ENCODE measurements at regions not wholly inside any gene's neighbourhood (a gene's known extent, or its start where the extent isn't known, plus 50 kb on each side); places are given as distances from the start of the nearest gene placed in this dataset.

DNA sequence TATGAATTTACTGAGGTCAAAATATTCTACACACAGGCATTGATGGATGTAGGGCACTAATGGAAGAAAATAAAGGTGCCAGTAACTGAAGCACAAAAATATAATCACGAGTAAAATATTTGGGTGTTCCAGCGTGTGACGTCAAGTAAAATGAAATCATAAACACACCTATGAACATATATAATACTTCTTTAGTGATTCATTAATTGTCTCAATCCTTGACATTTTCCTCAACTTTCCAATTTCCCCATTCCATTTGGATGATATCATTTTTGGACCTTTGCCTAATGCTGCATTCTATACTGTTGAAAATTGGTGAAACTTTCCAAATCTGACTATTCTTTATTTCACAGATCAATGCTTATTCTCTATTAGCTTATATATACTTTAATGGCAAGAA, 649.3 kb downstream of the GALC start:
- no peaks in the 10 kb centered on the region for H3K27me3 ChIP-seq (ENCODE audit: control insufficient read depth in 2 of 2, insufficient read depth in 1 of 2, low read length in 1 of 2)
- no peaks in the 10 kb centered on the region for H3K36me3 ChIP-seq (ENCODE audit: control insufficient read depth in 2 of 2, insufficient read depth in 2 of 2, low read length in 1 of 2)
- H3K9me3 ChIP-seq (ENCODE audit: control insufficient read depth in 2 of 2, insufficient read depth in 1 of 2, low read length in 1 of 2), result no peaks in the 10 kb centered on the region
- H3K4me1 ChIP-seq (ENCODE audit: control insufficient read depth in 2 of 2, insufficient read depth in 2 of 2, low read length in 2 of 2), result no peaks in the 10 kb centered on the region
- no peak overlapping the region for H3K27ac ChIP-seq (ENCODE audit: low read depth in 1 of 2, low read length in 1 of 2)
- no peak for DNase-seq (ENCODE audit: low read depth in 6 of 9, low spot score in 9 of 9)
- no peak overlapping the region for H3K4me3 ChIP-seq (ENCODE audit: low read length in 2 of 2)
- 78% methylated on average over 3 of the region's 3 CpGs for WGBS

DNA sequence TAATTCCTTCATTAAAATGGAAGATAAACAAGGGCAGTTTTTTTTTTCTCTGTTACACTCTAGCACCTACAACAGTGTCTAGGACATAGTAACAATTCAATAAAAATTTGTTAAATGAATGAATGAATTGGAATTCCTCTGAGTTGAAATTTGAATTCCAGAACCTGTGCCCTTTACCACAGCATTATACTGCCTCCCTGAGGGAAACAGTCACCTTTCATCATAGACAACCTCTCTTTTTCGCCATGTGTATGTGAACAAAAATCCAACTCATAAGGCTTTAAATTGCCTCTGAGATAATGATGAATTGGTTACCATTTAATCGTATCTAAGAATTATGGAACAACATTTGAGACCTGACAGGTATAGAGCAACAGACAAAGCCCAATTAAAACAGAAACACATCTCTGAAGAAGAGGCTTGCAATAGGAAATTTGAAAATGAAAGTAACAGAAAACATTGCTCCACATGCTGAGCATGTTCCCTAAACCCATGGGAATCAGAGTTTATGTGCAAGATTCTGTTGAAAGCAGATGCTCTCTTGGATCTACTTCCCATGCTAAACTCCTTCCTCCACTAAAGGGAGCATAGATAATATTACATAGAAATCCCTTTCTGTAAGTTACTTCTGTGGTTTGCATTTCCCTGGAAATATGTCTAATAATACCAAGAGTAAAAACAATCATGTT, 657.8 kb downstream of the GALC start:
- Histone ChIP-seq H3K4me1 (ENCODE audit: control insufficient read depth in 2 of 2, insufficient read depth in 2 of 2, low read length in 2 of 2) (no peaks in the 10 kb centered on the region), H3K9me3 (ENCODE audit: control insufficient read depth in 2 of 2, insufficient read depth in 1 of 2, low read length in 1 of 2) (no peaks in the 10 kb centered on the region), H3K27me3 (ENCODE audit: control insufficient read depth in 2 of 2, insufficient read depth in 1 of 2, low read length in 1 of 2) (no peaks in the 10 kb centered on the region), H3K4me3 (ENCODE audit: low read length in 2 of 2) (no peak overlapping the region), H3K27ac (ENCODE audit: low read depth in 1 of 2, low read length in 1 of 2) (no peak overlapping the region), H3K36me3 (ENCODE audit: control insufficient read depth in 2 of 2, insufficient read depth in 2 of 2, low read length in 1 of 2) (no peaks in the 10 kb centered on the region)
- 90% methylated on average over 2 of the region's 2 CpGs for WGBS
- DNase-seq (ENCODE audit: low read depth in 6 of 9, low spot score in 9 of 9), result no peak

DNA sequence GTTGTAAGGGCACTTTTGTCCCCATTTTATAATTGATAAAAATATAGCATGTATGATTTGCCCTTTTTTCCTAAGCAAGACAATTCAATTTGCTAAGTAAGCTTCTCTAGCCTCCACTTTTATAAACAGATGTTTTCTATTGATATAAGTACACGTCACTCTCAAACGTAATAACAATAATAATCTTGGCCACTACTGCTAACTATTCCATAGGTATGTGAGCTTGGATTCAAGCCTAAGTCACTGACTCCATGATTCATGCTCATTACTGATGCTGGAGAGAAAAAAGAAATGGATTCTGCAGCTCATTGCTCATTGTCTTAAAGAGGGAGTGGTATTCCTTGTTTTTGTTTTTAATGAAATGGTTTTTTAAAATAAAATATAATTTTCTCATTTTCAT, 661.0 kb downstream of the GALC start:
- H3K36me3 ChIP-seq (ENCODE audit: control insufficient read depth in 2 of 2, insufficient read depth in 2 of 2, low read length in 1 of 2), result no peaks in the 10 kb centered on the region
- 89% methylated on average over 2 of the region's 2 CpGs for WGBS
- no peak overlapping the region for H3K4me3 ChIP-seq (ENCODE audit: low read length in 2 of 2)
- no peaks in the 10 kb centered on the region for H3K9me3 ChIP-seq (ENCODE audit: control insufficient read depth in 2 of 2, insufficient read depth in 1 of 2, low read length in 1 of 2)
- DNase-seq (ENCODE audit: low read depth in 6 of 9, low spot score in 9 of 9), result no peak
- no peaks in the 10 kb centered on the region for H3K27me3 ChIP-seq (ENCODE audit: control insufficient read depth in 2 of 2, insufficient read depth in 1 of 2, low read length in 1 of 2)
- H3K27ac ChIP-seq (ENCODE audit: low read depth in 1 of 2, low read length in 1 of 2), result no peak overlapping the region
- no peaks in the 10 kb centered on the region for H3K4me1 ChIP-seq (ENCODE audit: control insufficient read depth in 2 of 2, insufficient read depth in 2 of 2, low read length in 2 of 2)

DNA sequence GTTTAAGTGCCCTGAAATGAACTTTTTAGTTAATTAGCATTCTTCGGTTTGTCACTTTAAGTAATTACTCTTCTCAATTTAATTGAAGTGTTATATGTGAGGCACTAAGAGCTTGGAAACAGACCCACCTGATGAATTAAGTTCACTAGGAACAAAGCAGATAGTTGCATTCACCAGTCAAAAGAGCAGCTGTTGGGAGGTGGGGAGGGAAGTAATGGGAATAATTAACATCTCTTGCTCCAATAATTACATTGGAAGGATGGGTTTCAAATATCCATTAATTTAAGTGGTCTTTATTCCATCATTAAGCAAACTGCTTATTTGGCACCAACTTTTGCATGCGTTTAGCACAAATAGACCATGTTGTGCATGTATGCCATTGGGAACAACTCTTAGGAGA, 667.2 kb downstream of the GALC start:
- Histone ChIP-seq H3K4me3 (ENCODE audit: low read length in 2 of 2) (no peak overlapping the region), H3K9me3 (ENCODE audit: control insufficient read depth in 2 of 2, insufficient read depth in 1 of 2, low read length in 1 of 2) (no peaks in the 10 kb centered on the region), H3K27me3 (ENCODE audit: control insufficient read depth in 2 of 2, insufficient read depth in 1 of 2, low read length in 1 of 2) (no peaks in the 10 kb centered on the region), H3K36me3 (ENCODE audit: control insufficient read depth in 2 of 2, insufficient read depth in 2 of 2, low read length in 1 of 2) (no peaks in the 10 kb centered on the region), H3K27ac (ENCODE audit: low read depth in 1 of 2, low read length in 1 of 2) (no peak overlapping the region), H3K4me1 (ENCODE audit: control insufficient read depth in 2 of 2, insufficient read depth in 2 of 2, low read length in 2 of 2) (no peaks in the 10 kb centered on the region)
- 95% methylated on average over 2 of the region's 2 CpGs for WGBS
- DNase-seq (ENCODE audit: low read depth in 6 of 9, low spot score in 9 of 9), result no peak

DNA sequence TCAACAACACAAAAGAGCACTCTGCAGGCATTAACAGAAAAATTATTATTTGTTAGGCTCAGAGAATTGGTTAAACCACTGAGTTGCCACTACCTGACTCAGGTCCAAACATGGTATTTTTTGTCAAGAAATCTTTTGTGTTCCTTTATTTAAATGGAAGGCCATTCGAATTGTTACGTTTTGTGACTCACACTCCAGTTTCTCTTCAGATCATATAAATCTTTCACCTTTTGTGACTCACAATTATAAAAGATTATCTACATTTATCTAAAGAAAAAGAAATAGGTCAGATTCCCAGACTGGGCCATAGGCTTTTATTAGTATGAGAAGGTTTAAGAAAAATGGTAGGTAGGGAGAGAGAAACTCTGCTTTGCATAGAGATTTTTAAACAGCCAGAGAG, 669.8 kb downstream of the GALC start:
- Histone ChIP-seq H3K9me3 (ENCODE audit: control insufficient read depth in 2 of 2, insufficient read depth in 1 of 2, low read length in 1 of 2) (no peaks in the 10 kb centered on the region), H3K4me3 (ENCODE audit: low read length in 2 of 2) (no peak overlapping the region), H3K27me3 (ENCODE audit: control insufficient read depth in 2 of 2, insufficient read depth in 1 of 2, low read length in 1 of 2) (no peaks in the 10 kb centered on the region), H3K36me3 (ENCODE audit: control insufficient read depth in 2 of 2, insufficient read depth in 2 of 2, low read length in 1 of 2) (no peaks in the 10 kb centered on the region), H3K27ac (ENCODE audit: low read depth in 1 of 2, low read length in 1 of 2) (no peak overlapping the region), H3K4me1 (ENCODE audit: control insufficient read depth in 2 of 2, insufficient read depth in 2 of 2, low read length in 2 of 2) (no peaks in the 10 kb centered on the region)
- WGBS, result 96% methylated on average over 2 of the region's 2 CpGs
- DNase-seq (ENCODE audit: low read depth in 6 of 9, low spot score in 9 of 9), result no peak

DNA sequence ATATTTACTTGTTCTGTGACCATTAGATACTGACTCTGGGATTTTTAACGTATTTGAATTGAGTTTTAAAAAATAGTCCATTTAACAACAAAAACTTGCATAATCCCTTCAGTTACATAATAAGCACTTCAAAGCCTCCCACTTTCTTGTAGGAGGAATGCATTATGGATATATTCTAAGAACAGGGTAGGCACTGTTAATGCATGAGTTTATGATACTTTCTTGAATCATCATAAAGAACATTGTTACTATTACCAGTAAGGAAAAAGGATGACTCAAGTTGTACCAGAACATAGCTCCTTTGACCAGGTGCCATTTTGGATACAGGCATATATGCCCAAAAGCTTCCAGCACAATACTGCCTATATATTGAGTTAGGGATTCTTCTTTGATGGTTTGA, 671.4 kb downstream of the GALC start:
- H3K27me3 ChIP-seq (ENCODE audit: control insufficient read depth in 2 of 2, insufficient read depth in 1 of 2, low read length in 1 of 2), result no peaks in the 10 kb centered on the region
- no peak overlapping the region for H3K27ac ChIP-seq (ENCODE audit: low read depth in 1 of 2, low read length in 1 of 2)
- no peaks in the 10 kb centered on the region for H3K4me1 ChIP-seq (ENCODE audit: control insufficient read depth in 2 of 2, insufficient read depth in 2 of 2, low read length in 2 of 2)
- WGBS, result 93% methylated on average over 1 of the region's 1 CpG
- no peak for DNase-seq (ENCODE audit: low read depth in 6 of 9, low spot score in 9 of 9)
- H3K4me3 ChIP-seq (ENCODE audit: low read length in 2 of 2), result no peak overlapping the region
- H3K36me3 ChIP-seq (ENCODE audit: control insufficient read depth in 2 of 2, insufficient read depth in 2 of 2, low read length in 1 of 2), result no peaks in the 10 kb centered on the region
- H3K9me3 ChIP-seq (ENCODE audit: control insufficient read depth in 2 of 2, insufficient read depth in 1 of 2, low read length in 1 of 2), result peaks cover 0 to 1% of the 10 kb centered on the region in 2 donors

DNA sequence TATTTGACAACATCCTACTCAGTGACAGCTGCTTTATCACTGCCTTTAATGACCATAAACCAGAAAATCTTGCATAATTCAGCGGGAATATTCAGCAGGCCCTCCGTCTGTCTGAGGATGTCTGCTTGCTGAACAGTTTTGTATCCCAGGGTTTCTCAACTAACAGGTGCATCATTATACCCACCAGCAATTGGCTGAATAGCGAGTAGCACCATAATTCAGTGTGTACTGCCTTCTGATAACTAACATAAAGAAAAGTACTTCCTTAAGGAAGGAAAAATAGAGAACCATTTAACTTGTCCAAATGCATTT, 680.1 kb downstream of the GALC start:
- no peak overlapping the region for H3K27ac ChIP-seq (ENCODE audit: low read depth in 1 of 2, low read length in 1 of 2)
- H3K9me3 ChIP-seq (ENCODE audit: control insufficient read depth in 2 of 2, insufficient read depth in 1 of 2, low read length in 1 of 2), result peaks cover 0 to 1% of the 10 kb centered on the region in 2 donors
- no peaks in the 10 kb centered on the region for H3K4me1 ChIP-seq (ENCODE audit: control insufficient read depth in 2 of 2, insufficient read depth in 2 of 2, low read length in 2 of 2)
- WGBS, result 87% methylated on average over 3 of the region's 3 CpGs
- no peaks in the 10 kb centered on the region for H3K27me3 ChIP-seq (ENCODE audit: control insufficient read depth in 2 of 2, insufficient read depth in 1 of 2, low read length in 1 of 2)
- no peaks in the 10 kb centered on the region for H3K36me3 ChIP-seq (ENCODE audit: control insufficient read depth in 2 of 2, insufficient read depth in 2 of 2, low read length in 1 of 2)
- no peak overlapping the region for H3K4me3 ChIP-seq (ENCODE audit: low read length in 2 of 2)
- no peak for DNase-seq (ENCODE audit: low read depth in 6 of 9, low spot score in 9 of 9)

DNA sequence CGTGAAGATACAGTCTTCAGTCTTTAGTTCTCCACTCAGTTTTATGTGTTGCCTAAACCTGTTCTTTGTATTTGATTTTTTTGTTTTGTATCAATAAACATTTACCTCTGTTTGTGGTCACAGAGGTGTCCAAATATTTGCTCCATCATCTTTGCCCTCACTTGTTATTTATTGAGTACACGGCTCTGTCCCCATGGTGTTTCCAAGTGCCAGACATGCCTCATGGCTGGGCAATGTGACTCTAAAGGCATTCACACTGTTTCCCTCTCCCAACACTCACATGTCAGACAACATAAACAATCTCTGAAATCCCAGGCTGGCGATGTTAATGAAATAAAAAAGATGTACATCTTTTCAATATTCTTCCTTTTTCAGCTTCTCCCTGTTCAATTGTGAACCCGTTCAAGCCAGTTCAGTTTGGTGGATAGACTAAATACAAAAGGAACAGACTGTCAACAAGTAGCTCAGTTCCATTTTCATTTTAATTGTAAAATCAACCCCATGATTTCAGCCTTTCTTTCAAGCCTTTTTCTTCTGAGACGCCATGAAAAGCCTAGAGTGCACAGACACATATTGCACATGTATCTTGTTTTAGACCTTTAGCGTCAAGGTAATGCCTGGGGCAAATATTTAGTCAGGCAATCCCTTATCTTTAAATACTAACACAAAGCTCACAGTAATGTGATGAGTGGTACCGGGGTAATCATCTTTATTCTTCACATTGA, 680.7 kb downstream of the GALC start:
- 93% methylated on average over 7 of the region's 7 CpGs for WGBS
- no peaks in the 10 kb centered on the region for H3K36me3 ChIP-seq (ENCODE audit: control insufficient read depth in 2 of 2, insufficient read depth in 2 of 2, low read length in 1 of 2)
- H3K9me3 ChIP-seq (ENCODE audit: control insufficient read depth in 2 of 2, insufficient read depth in 1 of 2, low read length in 1 of 2), result peaks cover 0 to 1% of the 10 kb centered on the region in 2 donors
- no peaks in the 10 kb centered on the region for H3K27me3 ChIP-seq (ENCODE audit: control insufficient read depth in 2 of 2, insufficient read depth in 1 of 2, low read length in 1 of 2)
- no peak overlapping the region for H3K27ac ChIP-seq (ENCODE audit: low read depth in 1 of 2, low read length in 1 of 2)
- no peak for DNase-seq (ENCODE audit: low read depth in 6 of 9, low spot score in 9 of 9)
- no peak overlapping the region for H3K4me3 ChIP-seq (ENCODE audit: low read length in 2 of 2)
- H3K4me1 ChIP-seq (ENCODE audit: control insufficient read depth in 2 of 2, insufficient read depth in 2 of 2, low read length in 2 of 2), result no peaks in the 10 kb centered on the region

DNA sequence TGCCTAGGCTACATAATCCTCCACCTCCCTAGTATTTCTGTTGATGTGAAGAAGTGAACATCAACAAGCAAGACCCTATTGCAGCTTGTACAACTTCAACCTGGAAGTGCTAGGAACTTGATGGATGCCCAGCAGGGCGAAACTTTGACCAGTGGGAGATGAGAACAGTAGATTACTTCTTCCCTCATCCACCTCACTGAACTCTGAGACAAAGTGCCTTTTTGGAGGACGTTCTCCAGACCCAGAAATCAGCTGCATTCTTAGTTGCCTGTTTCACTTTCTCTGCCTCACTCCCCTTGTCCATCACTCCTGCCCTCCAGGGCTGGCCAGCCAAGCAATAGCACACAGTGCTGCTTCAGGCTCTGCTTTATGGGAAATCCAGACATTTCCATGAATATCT, 683.4 kb downstream of the GALC start:
- DNase-seq (ENCODE audit: low read depth in 6 of 9, low spot score in 9 of 9), result no peak
- WGBS, result 80% methylated on average over 2 of the region's 2 CpGs
- Histone ChIP-seq H3K36me3 (ENCODE audit: control insufficient read depth in 2 of 2, insufficient read depth in 2 of 2, low read length in 1 of 2) (no peaks in the 10 kb centered on the region), H3K4me3 (ENCODE audit: low read length in 2 of 2) (no peak overlapping the region), H3K9me3 (ENCODE audit: control insufficient read depth in 2 of 2, insufficient read depth in 1 of 2, low read length in 1 of 2) (no peaks in the 10 kb centered on the region), H3K27ac (ENCODE audit: low read depth in 1 of 2, low read length in 1 of 2) (no peak overlapping the region), H3K27me3 (ENCODE audit: control insufficient read depth in 2 of 2, insufficient read depth in 1 of 2, low read length in 1 of 2) (no peaks in the 10 kb centered on the region), H3K4me1 (ENCODE audit: control insufficient read depth in 2 of 2, insufficient read depth in 2 of 2, low read length in 2 of 2) (no peaks in the 10 kb centered on the region)

Data from thymus (tissue), 11 donors.